A549 (cell line): ENCODE measurements at regions not wholly inside any gene's neighbourhood (a gene's known extent, or its start where the extent isn't known, plus 50 kb on each side); places are given as distances from the start of the nearest gene placed in this dataset.
A peak's percentile ranks its signal among the peaks of the same experiment; 100 is the strongest.

ENCODE experiments used
- ATAC-seq, 2 experiments: fragments of 200-7000 bp in 1 of 2; fragments of >200 bp in 1 of 2; cut with Nextera tagmentation in 1 of 2; cut with Tn5 transposase in 1 of 2; 3 replicates each; pipeline versions ENCODE4 v1.8.0 to v1.9.1; 2018 to 2020; ENCODE audit warnings: mild to moderate bottlenecking in 1 of 2, moderate library complexity in 1 of 2
- CTCF ChIA-PET: fragments of 300-600 bp; sonication (Branson Sonifier 250); formaldehyde crosslinking; extraction: SDS; loops from one replicate; lab custom pipeline; 2021; ENCODE audit warnings: antibody characterized with exemption, inconsistent platforms; lab: Yijun Ruan, JAX
- POLR2A ChIA-PET: fragments of 350-600 bp; formaldehyde crosslinking; extraction: SDS; loops from one replicate; lab custom pipeline; 2021; ENCODE audit warnings: antibody characterized with exemption, inconsistent platforms; lab: Yijun Ruan, JAX
- DNase-seq, 2 experiments: peaks; one replicate each; pipeline versions ENCODE4 v3.0.0 to v3.0.0-alpha.2; 2011 to 2016; ENCODE audit warnings: low read depth in 1 of 2, low spot score in 1 of 2
- FAIRE-seq: peaks from 2 replicates; lab custom pipeline; 2011; peaks lifted over from hg19 to GRCh38; lab: Jason Lieb, UNC
- H3K27ac ChIP-seq, 2 experiments: fragments of >200 bp; sonication (Bioruptor Twin); formaldehyde crosslinking; 3 replicates each; pipeline ENCODE4 v1.5.1; 2016 to 2017
- H3K4me1 ChIP-seq: fragments of >200 bp; sonication (Bioruptor Twin); formaldehyde crosslinking; 3 replicates; pipeline ENCODE4 v1.6.1; 2016
- H3K4me2 ChIP-seq: fragments of >200 bp; sonication (Bioruptor Twin); formaldehyde crosslinking; 3 replicates; pipeline ENCODE4 v1.6.1; 2016
- H3K4me3 ChIP-seq: fragments of >200 bp; sonication (Bioruptor Twin); formaldehyde crosslinking; 3 replicates; pipeline ENCODE4 v1.5.1; 2016
- H3K9me3 ChIP-seq: fragments of >200 bp; sonication (Bioruptor Twin); formaldehyde crosslinking; 3 replicates; pipeline ENCODE4 v1.6.1; 2016
- BHLHE40 ChIP-seq: IDR thresholded peaks from 2 replicates; pipeline ENCODE4 v1.6.1; 2012; ENCODE audit warnings: low read depth, low read length, inconsistent platforms
- CBX8 ChIP-seq: fragments of 200-600 bp; sonication (generic); IDR thresholded peaks from 2 replicates; pipeline ENCODE4 v1.6.1; 2016
- CHD2 ChIP-seq: fragments of 150-350 bp; IDR thresholded peaks from 2 replicates; pipeline ENCODE4 v1.6.1; 2014; ENCODE audit warnings: low read length; ENCODE audit not compliant: partially characterized antibody
- CHD4 ChIP-seq: fragments of 200-600 bp; sonication (generic); IDR thresholded peaks from 2 replicates; pipeline ENCODE4 v1.6.1; 2016; ENCODE audit warnings: antibody characterized with exemption, mild to moderate bottlenecking, borderline replicate concordance
- EHF ChIP-seq: fragments of 250-450 bp; sonication (Bioruptor Pico); IDR thresholded peaks from 2 replicates; pipeline ENCODE4 v1.5.0; 2020; ENCODE audit warnings: mild to moderate bottlenecking
- EHMT2 ChIP-seq: fragments of 200-600 bp; sonication (generic); IDR thresholded peaks from 2 replicates; pipeline ENCODE4 v1.6.1; 2016; ENCODE audit warnings: antibody characterized with exemption, low read depth, mild to moderate bottlenecking, moderate library complexity
- FOSB ChIP-seq: fragments of 250-450 bp; sonication (Bioruptor Pico); IDR thresholded peaks from 2 replicates; pipeline ENCODE4 v1.5.0; 2020; ENCODE audit warnings: mild to moderate bottlenecking, moderate library complexity
- HEYL ChIP-seq: fragments of 250-450 bp; sonication (Bioruptor Pico); IDR thresholded peaks from 2 replicates; pipeline ENCODE4 v1.8.0; 2021; ENCODE audit warnings: mild to moderate bottlenecking, moderate library complexity
- JUN ChIP-seq, 2 experiments: fragments of >200 bp; sonication (Bioruptor Twin); formaldehyde crosslinking; IDR thresholded peaks; 2 replicates in 1 of 2; 3 replicates in 1 of 2; pipeline ENCODE4 v1.6.1; 2016 to 2017
- KDM1A ChIP-seq: fragments of 200-600 bp; sonication (generic); IDR thresholded peaks from 2 replicates; pipeline ENCODE4 v1.6.1; 2016; ENCODE audit warnings: low read depth, mild to moderate bottlenecking
- KDM5A ChIP-seq: fragments of 200-600 bp; sonication (generic); IDR thresholded peaks from 2 replicates; pipeline ENCODE4 v1.6.1; 2016; ENCODE audit warnings: antibody characterized with exemption, mild to moderate bottlenecking
- MAFK ChIP-seq: fragments of 450-650 bp; IDR thresholded peaks from 2 replicates; pipeline ENCODE4 v1.6.1; 2014; ENCODE audit not compliant: partially characterized antibody
- MYC ChIP-seq: IDR thresholded peaks from 2 replicates; pipeline ENCODE4 v1.6.1; 2012; ENCODE audit warnings: mild to moderate bottlenecking, inconsistent platforms, low read length, improper control_type of control experiment, borderline replicate concordance
- NPAS2 ChIP-seq: fragments of 250-450 bp; sonication (Bioruptor Pico); IDR thresholded peaks from 2 replicates; pipeline ENCODE4 v1.8.0; 2022; ENCODE audit warnings: mild to moderate bottlenecking, moderate library complexity, borderline replicate concordance
- NR3C1 ChIP-seq: fragments of >200 bp; sonication (Bioruptor Twin); formaldehyde crosslinking; IDR thresholded peaks from 3 replicates; pipeline ENCODE4 v1.6.1; 2017
- POLR2A ChIP-seq: IDR thresholded peaks from 2 replicates; pipeline ENCODE4 v1.6.1; 2012; ENCODE audit warnings: mild to moderate bottlenecking, low read length
- RAD21 ChIP-seq, 2 experiments: fragments of >200 bp in 1 of 2; sonication (Bioruptor Twin) in 1 of 2; formaldehyde crosslinking in 1 of 2; IDR thresholded peaks in 1 of 2; conservative IDR thresholded peaks in 1 of 2; 2 replicates in 1 of 2; 3 replicates in 1 of 2; pipeline ENCODE4 v1.6.1; 2012 to 2018; ENCODE audit warnings: inconsistent platforms in 1 of 2
- RARB ChIP-seq: fragments of 250-450 bp; sonication (Bioruptor Pico); IDR thresholded peaks from 2 replicates; pipeline ENCODE4 v1.8.0; 2021; ENCODE audit warnings: mild to moderate bottlenecking, moderate library complexity
- RCOR1 ChIP-seq: fragments of 150-350 bp; IDR thresholded peaks from 2 replicates; pipeline ENCODE4 v1.6.1; 2014; ENCODE audit warnings: antibody characterized with exemption, low read length, low read depth
- SMC3 ChIP-seq: fragments of >200 bp; sonication (Bioruptor Twin); formaldehyde crosslinking; IDR thresholded peaks from 3 replicates; pipeline ENCODE4 v1.6.1; 2018; ENCODE audit warnings: inconsistent platforms
- TFCP2L1 ChIP-seq: fragments of 250-450 bp; sonication (Bioruptor Pico); IDR thresholded peaks from 2 replicates; pipeline ENCODE4 v1.5.0; 2021; ENCODE audit warnings: mild to moderate bottlenecking
- TP53 ChIP-seq: fragments of 250-450 bp; sonication (Bioruptor Pico); IDR thresholded peaks from 2 replicates; pipeline ENCODE4 v1.5.0; 2021; ENCODE audit warnings: mild to moderate bottlenecking, moderate library complexity
- ZFP36 ChIP-seq: fragments of 450-650 bp; IDR thresholded peaks from 2 replicates; pipeline ENCODE4 v1.6.1; 2014; ENCODE audit warnings: borderline replicate concordance; ENCODE audit not compliant: partially characterized antibody
- ZNF302 ChIP-seq: fragments of 250-450 bp; sonication (Bioruptor Pico); IDR thresholded peaks from 2 replicates; pipeline ENCODE4 v1.9.0; 2021; ENCODE audit warnings: inconsistent platforms, mild to moderate bottlenecking, moderate library complexity
- WGBS: methylation state at CpG from one replicate; pipeline ENCODE4 v1.1.6; 2017; ENCODE audit errors: missing lambda C conversion rate; 5-methylcytosine and 5-hydroxymethylcytosine counted together
- TF ChIP-seq, protein P1 (sequence below): IDR thresholded peaks from 2 replicates; pipeline ENCODE4 v1.6.1; 2012
- TF ChIP-seq, protein P2 (sequence below): fragments of 450-650 bp; IDR thresholded peaks from 2 replicates; pipeline ENCODE4 v1.6.1; 2014; ENCODE audit warnings: antibody characterized with exemption
- TF ChIP-seq, protein P3 (sequence below): fragments of >200 bp; sonication (Bioruptor Twin); formaldehyde crosslinking; IDR thresholded peaks from 3 replicates; pipeline ENCODE4 v1.6.1; 2016
- TF ChIP-seq, protein P4 (sequence below): IDR thresholded peaks from 2 replicates; pipeline ENCODE4 v1.6.1; 2012; ENCODE audit warnings: low read depth, borderline replicate concordance
- TF ChIP-seq, protein P5 (sequence below): fragments of 250-450 bp; sonication (Bioruptor Pico); IDR thresholded peaks from 2 replicates; pipeline ENCODE4 v1.5.0; 2021; ENCODE audit warnings: mild to moderate bottlenecking, moderate library complexity, borderline replicate concordance

DNA sequence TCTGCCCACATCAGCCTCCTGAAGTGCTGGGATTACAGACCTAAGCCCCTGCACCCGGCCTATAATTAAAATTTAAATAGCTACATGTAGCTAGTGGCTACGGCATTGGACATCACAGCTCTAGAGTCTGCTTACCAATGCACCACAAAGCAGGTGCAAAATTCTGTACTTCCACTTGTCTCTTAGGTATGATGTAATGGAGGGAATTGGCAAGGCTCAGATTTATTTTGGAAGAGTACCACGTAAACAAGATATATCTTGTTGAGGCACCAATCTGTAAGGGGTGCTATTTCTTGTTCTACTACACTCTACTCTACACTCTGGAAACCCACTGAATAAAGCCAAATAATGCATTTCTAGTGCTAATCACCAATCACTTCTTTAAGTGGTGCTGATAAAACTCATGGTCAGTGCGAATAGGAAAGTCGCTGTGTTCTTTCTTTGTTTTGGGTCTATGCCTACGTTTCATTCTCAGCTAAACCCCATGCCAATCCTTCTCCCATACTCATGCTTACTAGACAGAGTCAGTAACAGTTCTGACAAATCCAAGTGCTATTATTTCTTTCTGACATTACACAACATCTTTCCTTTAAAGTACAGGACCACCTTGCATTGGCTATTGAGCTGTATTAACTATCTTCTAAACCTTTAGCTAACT, 92.3 kb downstream of the GC start:
- no peak for FAIRE-seq
- DNase-seq = no peak
- no peak overlapping the region for H3K27ac ChIP-seq
- TF ChIP-seq RARB = no peak
- TF ChIP-seq, all 56 proteins: peak for 0
- H3K4me1 ChIP-seq = no peaks in the 10 kb centered on the region
- H3K9me3 ChIP-seq = no peaks in the 10 kb centered on the region
- H3K4me3 ChIP-seq = no peak overlapping the region
- ATAC-seq = no peak
- WGBS = 68% methylated on average over 6 of the region's 6 CpGs
- no peak overlapping the region for H3K4me2 ChIP-seq
- ChIA-PET POLR2A (no interaction called here), CTCF (interaction anchor here (0.6 kb wide), 1 partner anchor 462 kb away, joined by 3 read pairs; no protein-coding TSS in a partner anchor)

DNA sequence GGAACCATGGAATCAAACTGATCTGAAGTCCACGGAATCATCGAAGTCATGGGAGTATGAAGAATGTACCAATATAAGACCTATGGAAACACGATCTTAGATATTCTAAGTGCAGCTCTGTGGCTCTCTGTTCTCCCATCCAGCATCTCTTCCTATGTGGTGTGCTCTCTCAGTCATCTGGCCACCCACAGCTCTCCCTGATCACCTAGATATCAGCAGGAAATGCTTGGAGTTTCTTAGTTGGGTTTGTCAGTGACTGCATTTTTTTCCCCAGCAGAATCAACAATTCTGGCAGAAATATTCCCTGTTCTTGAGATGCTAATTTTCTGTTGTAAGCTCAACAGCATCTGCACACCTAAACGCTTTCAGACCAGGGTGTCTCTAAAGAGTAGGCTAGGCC, 94.1 kb downstream of the GC start:
- ChIA-PET CTCF (no interaction called here), POLR2A (no interaction called here)
- ATAC-seq = no peak
- Histone ChIP-seq H3K4me2 (no peak overlapping the region), H3K4me3 (no peak overlapping the region), H3K9me3 (no peaks in the 10 kb centered on the region), H3K4me1 (no peaks in the 10 kb centered on the region), H3K27ac (no peak overlapping the region)
- WGBS = 84% methylated on average over 4 of the region's 4 CpGs
- no peak for FAIRE-seq
- no peak for DNase-seq
- TF ChIP-seq CHD4 (no peak), RARB (no peak), RCOR1 (no peak), MAFK (no peak), RAD21 (conservative IDR thresholded peaks at IDR 0.05 in 1 of 2, IDR thresholded peaks at IDR 0.05 in 1 of 2) (no peak), SMC3 (no peak), CBX8 (no peak), JUN (IDR thresholded peaks at IDR 0.05) (no peak), BHLHE40 (no peak), TP53 (CRISPR knock-in tag) (no peak), NPAS2 (no peak), NR3C1 (no peak), CHD2 (no peak), ZFP36 (no peak)
- TF ChIP-seq, protein P1, sequence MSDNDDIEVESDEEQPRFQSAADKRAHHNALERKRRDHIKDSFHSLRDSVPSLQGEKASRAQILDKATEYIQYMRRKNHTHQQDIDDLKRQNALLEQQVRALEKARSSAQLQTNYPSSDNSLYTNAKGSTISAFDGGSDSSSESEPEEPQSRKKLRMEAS = no peak
- TF ChIP-seq, protein P2, sequence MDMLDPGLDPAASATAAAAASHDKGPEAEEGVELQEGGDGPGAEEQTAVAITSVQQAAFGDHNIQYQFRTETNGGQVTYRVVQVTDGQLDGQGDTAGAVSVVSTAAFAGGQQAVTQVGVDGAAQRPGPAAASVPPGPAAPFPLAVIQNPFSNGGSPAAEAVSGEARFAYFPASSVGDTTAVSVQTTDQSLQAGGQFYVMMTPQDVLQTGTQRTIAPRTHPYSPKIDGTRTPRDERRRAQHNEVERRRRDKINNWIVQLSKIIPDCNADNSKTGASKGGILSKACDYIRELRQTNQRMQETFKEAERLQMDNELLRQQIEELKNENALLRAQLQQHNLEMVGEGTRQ = no peak

DNA sequence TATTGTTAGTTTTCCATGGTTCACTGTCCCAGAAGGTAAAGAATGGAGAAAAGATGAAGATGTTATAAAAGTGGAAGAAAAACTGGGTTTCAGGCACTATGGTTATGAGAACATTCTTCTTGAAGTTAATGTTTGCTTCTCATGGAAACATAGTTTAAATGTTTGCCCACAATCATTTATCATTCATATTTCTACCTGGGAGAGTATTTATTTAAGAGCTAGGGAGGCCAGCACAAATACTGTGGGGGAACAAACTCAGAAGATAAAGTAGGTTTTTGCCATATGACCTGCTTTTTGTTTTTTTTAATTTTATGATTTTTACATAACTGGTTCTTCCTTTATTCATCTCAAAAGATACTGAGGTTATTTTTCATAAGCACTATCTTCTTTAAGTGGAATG, 96.8 kb downstream of the GC start:
- peak overlapping the region; percentile 4; the same call in 1 of the 3 replicates for H3K4me2 ChIP-seq
- H3K9me3 ChIP-seq = no peaks in the 10 kb centered on the region
- ChIA-PET POLR2A (interaction anchor here (0.6 kb wide), 1 partner anchor 285 kb away, joined by 3 read pairs; no protein-coding TSS in a partner anchor), CTCF (no interaction called here)
- no peak overlapping the region for H3K4me3 ChIP-seq
- no peak for ATAC-seq
- no peak for FAIRE-seq
- H3K4me1 ChIP-seq = no peaks in the 10 kb centered on the region
- no peak for TF ChIP-seq NPAS2
- TF ChIP-seq, protein P3, sequence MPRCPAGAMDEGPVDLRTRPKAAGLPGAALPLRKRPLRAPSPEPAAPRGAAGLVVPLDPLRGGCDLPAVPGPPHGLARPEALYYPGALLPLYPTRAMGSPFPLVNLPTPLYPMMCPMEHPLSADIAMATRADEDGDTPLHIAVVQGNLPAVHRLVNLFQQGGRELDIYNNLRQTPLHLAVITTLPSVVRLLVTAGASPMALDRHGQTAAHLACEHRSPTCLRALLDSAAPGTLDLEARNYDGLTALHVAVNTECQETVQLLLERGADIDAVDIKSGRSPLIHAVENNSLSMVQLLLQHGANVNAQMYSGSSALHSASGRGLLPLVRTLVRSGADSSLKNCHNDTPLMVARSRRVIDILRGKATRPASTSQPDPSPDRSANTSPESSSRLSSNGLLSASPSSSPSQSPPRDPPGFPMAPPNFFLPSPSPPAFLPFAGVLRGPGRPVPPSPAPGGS = no peak
- TF ChIP-seq, protein P4, sequence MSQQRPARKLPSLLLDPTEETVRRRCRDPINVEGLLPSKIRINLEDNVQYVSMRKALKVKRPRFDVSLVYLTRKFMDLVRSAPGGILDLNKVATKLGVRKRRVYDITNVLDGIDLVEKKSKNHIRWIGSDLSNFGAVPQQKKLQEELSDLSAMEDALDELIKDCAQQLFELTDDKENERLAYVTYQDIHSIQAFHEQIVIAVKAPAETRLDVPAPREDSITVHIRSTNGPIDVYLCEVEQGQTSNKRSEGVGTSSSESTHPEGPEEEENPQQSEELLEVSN = no peak
- TF ChIP-seq ZNF302 (CRISPR knock-in tag) = no peak
- TF ChIP-seq, protein P2 = no peak
- TF ChIP-seq CBX8 = no peak
- TF ChIP-seq RAD21 (conservative IDR thresholded peaks at IDR 0.05 in 1 of 2, IDR thresholded peaks at IDR 0.05 in 1 of 2) = no peak
- no peak for TF ChIP-seq KDM5A
- no peak for TF ChIP-seq KDM1A
- no peak for TF ChIP-seq EHF (CRISPR knock-in tag)
- TF ChIP-seq TFCP2L1 (CRISPR knock-in tag) = no peak
- no peak for TF ChIP-seq NR3C1
- TF ChIP-seq POLR2A = no peak
- TF ChIP-seq, protein P5, sequence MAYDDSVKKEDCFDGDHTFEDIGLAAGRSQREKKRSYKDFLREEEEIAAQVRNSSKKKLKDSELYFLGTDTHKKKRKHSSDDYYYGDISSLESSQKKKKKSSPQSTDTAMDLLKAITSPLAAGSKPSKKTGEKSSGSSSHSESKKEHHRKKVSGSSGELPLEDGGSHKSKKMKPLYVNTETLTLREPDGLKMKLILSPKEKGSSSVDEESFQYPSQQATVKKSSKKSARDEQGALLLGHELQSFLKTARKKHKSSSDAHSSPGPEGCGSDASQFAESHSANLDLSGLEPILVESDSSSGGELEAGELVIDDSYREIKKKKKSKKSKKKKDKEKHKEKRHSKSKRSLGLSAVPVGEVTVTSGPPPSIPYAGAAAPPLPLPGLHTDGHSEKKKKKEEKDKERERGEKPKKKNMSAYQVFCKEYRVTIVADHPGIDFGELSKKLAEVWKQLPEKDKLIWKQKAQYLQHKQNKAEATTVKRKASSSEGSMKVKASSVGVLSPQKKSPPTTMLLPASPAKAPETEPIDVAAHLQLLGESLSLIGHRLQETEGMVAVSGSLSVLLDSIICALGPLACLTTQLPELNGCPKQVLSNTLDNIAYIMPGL (CRISPR knock-in tag) = no peak
- TF ChIP-seq TP53 (CRISPR knock-in tag) = no peak
- no peak for TF ChIP-seq EHMT2
- TF ChIP-seq FOSB (CRISPR knock-in tag) = no peak
- TF ChIP-seq MYC = no peak
- no peak for TF ChIP-seq HEYL (CRISPR knock-in tag)
- TF ChIP-seq, all 56 proteins: peak for 0
- DNase-seq = no peak
- no peak overlapping the region for H3K27ac ChIP-seq
